Vagina (tissue), 2 donors: ENCODE measurements at regions not wholly inside any gene's neighbourhood (a gene's known extent, or its start where the extent isn't known, plus 50 kb on each side); places are given as distances from the start of the nearest gene placed in this dataset.
"Not testable (repeated sequence)": the region's sequence is repeated elsewhere in the genome, so short reads cannot be mapped to it uniquely, and the experiment has no call there.

Experiments used
- DNase-seq, 2 donors: peaks; one replicate each; pipeline ENCODE4 v3.0.0-alpha.2; 2017; ENCODE audit errors: extremely low spot score in 2 of 2
- H3K27ac ChIP-seq: fragments of 200-600 bp; sonication (generic); one replicate; pipeline ENCODE4 v1.5.1; 2019
- H3K27me3 ChIP-seq: fragments of 200-600 bp; sonication (generic); one replicate; pipeline ENCODE4 v1.5.1; 2019
- H3K36me3 ChIP-seq, 2 donors: fragments of 200-600 bp; sonication (generic); one replicate each; pipeline ENCODE4 v1.5.1; 2017 to 2019
- H3K4me1 ChIP-seq: fragments of 200-600 bp; sonication (generic); one replicate; pipeline ENCODE4 v1.5.1; 2019
- H3K4me3 ChIP-seq, 2 donors: fragments of 200-600 bp; sonication (generic); 1 replicate in 1 of 2; 2 replicates in 1 of 2; pipeline ENCODE4 v1.5.1; 2016 to 2019
- H3K9me3 ChIP-seq: fragments of 200-600 bp; sonication (generic); one replicate; pipeline ENCODE4 v1.5.1; 2019
- CTCF ChIP-seq, 3 experiments: fragments of 450-650 bp in 2 of 3; fragments of 200-600 bp in 1 of 3; sonication (generic) in 1 of 3; IDR thresholded peaks; one replicate each; pipeline ENCODE4 v1.5.1; 2017 to 2019; ENCODE audit warnings: antibody characterized with exemption in 3 of 3, mild to moderate bottlenecking in 2 of 3, moderate library complexity in 2 of 3
- POLR2A ChIP-seq, 2 donors: fragments of 450-650 bp; IDR thresholded peaks; one replicate each; pipeline ENCODE4 v1.6.1; 2017; ENCODE audit warnings: antibody characterized with exemption in 2 of 2, mild to moderate bottlenecking in 2 of 2, moderate library complexity in 2 of 2
- POLR2AphosphoS5 ChIP-seq, 2 donors: sonication (generic); formaldehyde crosslinking; IDR thresholded peaks; one replicate each; pipeline ENCODE4 v1.9.0; 2017; ENCODE audit warnings: antibody characterized with exemption in 2 of 2, mild to moderate bottlenecking in 2 of 2, low read depth in 1 of 2; ENCODE audit not compliant: insufficient read depth in 1 of 2
- intact Hi-C: fragments of 100-400 bp; cut with DNase I; formaldehyde crosslinking; loops from one replicate; pipeline ENCODE4 v1.15.1; 2023

- H3K27me3 ChIP-seq, result no peaks in the 10 kb centered on the region
- no peak for TF ChIP-seq POLR2AphosphoS5 (IDR thresholded peaks at IDR 0.05; ENCODE audit: insufficient read depth in 1 of 2, low read depth in 1 of 2)
- no peak for TF ChIP-seq CTCF (IDR thresholded peaks at IDR 0.05)
- TF ChIP-seq POLR2A (IDR thresholded peaks at IDR 0.05), result no peak
- no peaks in the 10 kb centered on the region for H3K4me1 ChIP-seq
- H3K9me3 ChIP-seq, result no peaks in the 10 kb centered on the region
- intact Hi-C loops, result no loop called here
- no peak for DNase-seq
- no peak overlapping the region for H3K4me3 ChIP-seq
- H3K27ac ChIP-seq, result no peak overlapping the region
- H3K36me3 ChIP-seq, result no peaks in the 10 kb centered on the region
Observed at GRCh38 chrX:94937491-94937890, 1263.5 kb downstream of the FAM133A start.

- Histone ChIP-seq H3K27ac (no peak overlapping the region), H3K4me1 (no peaks in the 10 kb centered on the region), H3K4me3 (no peak overlapping the region), H3K27me3 (no peaks in the 10 kb centered on the region), H3K36me3 (no peaks in the 10 kb centered on the region), H3K9me3 (no peaks in the 10 kb centered on the region)
- TF ChIP-seq POLR2A (IDR thresholded peaks at IDR 0.05), result no peak
- TF ChIP-seq CTCF (IDR thresholded peaks at IDR 0.05), result no peak
- TF ChIP-seq POLR2AphosphoS5 (IDR thresholded peaks at IDR 0.05; ENCODE audit: insufficient read depth in 1 of 2, low read depth in 1 of 2), result no peak
- intact Hi-C loops, result loop anchor here (10.0 kb wide), 1 partner anchor 62 kb away; no protein-coding TSS in a partner anchor
- DNase-seq, result no peak
Observed at GRCh38 chrX:94942603-94943002, 1268.6 kb downstream of the FAM133A start.

- not testable (repeated sequence) for H3K27ac ChIP-seq, DNase-seq, H3K9me3 ChIP-seq, H3K27me3 ChIP-seq, H3K36me3 ChIP-seq, H3K4me1 ChIP-seq, H3K4me3 ChIP-seq
- intact Hi-C loops, result loop anchor here (10.0 kb wide), 1 partner anchor 59 kb away; no protein-coding TSS in a partner anchor
Observed at GRCh38 chrX:94946137-94946536, 1272.1 kb downstream of the FAM133A start.

GRCh38 chrX:94961730-94962129 is 1287.7 kb downstream of the FAM133A start:
- H3K27me3 ChIP-seq, result no peaks in the 10 kb centered on the region
- intact Hi-C loops, result no loop called here
- H3K4me3 ChIP-seq, result no peak overlapping the region
- H3K27ac ChIP-seq, result no peak overlapping the region
- H3K4me1 ChIP-seq, result no peaks in the 10 kb centered on the region
- no peak for TF ChIP-seq POLR2A (IDR thresholded peaks at IDR 0.05)
- TF ChIP-seq POLR2AphosphoS5 (IDR thresholded peaks at IDR 0.05; ENCODE audit: insufficient read depth in 1 of 2, low read depth in 1 of 2), result no peak
- no peak for TF ChIP-seq CTCF (IDR thresholded peaks at IDR 0.05)
- H3K9me3 ChIP-seq, result no peaks in the 10 kb centered on the region
- DNase-seq, result no peak
- no peaks in the 10 kb centered on the region for H3K36me3 ChIP-seq

- H3K4me1 ChIP-seq, result no peaks in the 10 kb centered on the region
- no peak overlapping the region for H3K27ac ChIP-seq
- H3K9me3 ChIP-seq, result no peaks in the 10 kb centered on the region
- no peak overlapping the region for H3K4me3 ChIP-seq
- H3K36me3 ChIP-seq, result no peaks in the 10 kb centered on the region
- DNase-seq, result no peak
- H3K27me3 ChIP-seq, result no peaks in the 10 kb centered on the region
- TF ChIP-seq POLR2AphosphoS5 (IDR thresholded peaks at IDR 0.05; ENCODE audit: insufficient read depth in 1 of 2, low read depth in 1 of 2) (no peak), CTCF (IDR thresholded peaks at IDR 0.05) (no peak), POLR2A (IDR thresholded peaks at IDR 0.05) (no peak)
- intact Hi-C loops, result no loop called here
Observed at GRCh38 chrX:94977562-94977961, 1303.6 kb downstream of the FAM133A start.

GRCh38 chrX:94977986-94978385 is 1304.0 kb downstream of the FAM133A start:
- Histone ChIP-seq H3K27me3 (no peaks in the 10 kb centered on the region), H3K27ac (no peak overlapping the region), H3K9me3 (no peaks in the 10 kb centered on the region), H3K36me3 (no peaks in the 10 kb centered on the region), H3K4me3 (no peak overlapping the region), H3K4me1 (no peaks in the 10 kb centered on the region)
- DNase-seq, result no peak
- TF ChIP-seq POLR2AphosphoS5 (IDR thresholded peaks at IDR 0.05; ENCODE audit: insufficient read depth in 1 of 2, low read depth in 1 of 2), result no peak
- no peak for TF ChIP-seq POLR2A (IDR thresholded peaks at IDR 0.05)
- TF ChIP-seq CTCF (IDR thresholded peaks at IDR 0.05), result no peak
- intact Hi-C loops, result no loop called here
